ENCODE measurements at regions not wholly inside any gene's neighbourhood (a gene's known extent, or its start where the extent isn't known, plus 50 kb on each side); places are given as distances from the start of the nearest gene placed in this dataset.
A peak's percentile ranks its signal among the peaks of the same experiment; 100 is the strongest.
"Not testable (repeated sequence)": the region's sequence is repeated elsewhere in the genome, so short reads cannot be mapped to it uniquely, and the experiment has no call there.

DNA sequence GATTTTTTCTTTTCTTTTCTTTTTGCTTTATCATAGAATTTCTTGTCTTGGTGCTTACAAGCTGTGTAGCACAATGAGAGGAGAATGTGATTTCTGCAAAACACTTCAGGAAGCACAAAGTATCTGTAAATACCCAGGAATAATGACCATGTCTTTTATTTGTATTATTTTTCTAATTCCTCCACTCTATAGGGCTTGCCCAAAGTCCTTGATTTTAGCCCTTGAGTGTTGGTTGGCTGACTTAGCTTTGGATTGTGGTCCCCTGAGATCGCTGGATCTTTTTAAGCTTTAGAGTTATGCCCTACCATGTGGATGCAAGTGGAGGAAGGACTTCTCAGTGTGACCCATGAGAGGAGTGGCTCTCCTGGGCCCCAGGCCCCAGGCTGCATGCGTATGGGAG lies 52.2 kb downstream of the HOXC4 start:
- DNase-seq (ENCODE audit: low spot score), result not testable (repeated sequence)

DNA sequence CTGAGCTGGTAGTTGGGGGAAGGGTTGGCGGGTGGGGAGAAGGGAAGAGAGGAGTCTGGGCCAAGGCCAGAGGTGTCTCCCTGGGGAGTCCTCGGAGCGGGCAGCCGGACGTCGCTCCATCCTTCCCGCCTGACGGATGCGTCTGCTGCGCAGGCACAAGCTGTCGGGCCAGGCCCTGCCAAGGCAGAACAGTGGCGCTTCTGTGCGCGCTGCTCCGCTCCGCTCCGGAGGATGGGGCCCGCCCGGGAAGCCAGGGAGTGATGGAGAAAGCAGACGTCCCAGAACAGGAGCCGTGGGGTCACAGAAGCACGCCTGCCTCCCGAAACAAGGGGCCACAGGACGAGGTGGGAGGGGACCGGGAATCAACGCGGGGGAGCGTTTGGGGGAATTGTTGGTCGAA lies 52.6 kb downstream of the HOXC4 start:
- not testable (repeated sequence) for DNase-seq (ENCODE audit: low spot score)

DNA sequence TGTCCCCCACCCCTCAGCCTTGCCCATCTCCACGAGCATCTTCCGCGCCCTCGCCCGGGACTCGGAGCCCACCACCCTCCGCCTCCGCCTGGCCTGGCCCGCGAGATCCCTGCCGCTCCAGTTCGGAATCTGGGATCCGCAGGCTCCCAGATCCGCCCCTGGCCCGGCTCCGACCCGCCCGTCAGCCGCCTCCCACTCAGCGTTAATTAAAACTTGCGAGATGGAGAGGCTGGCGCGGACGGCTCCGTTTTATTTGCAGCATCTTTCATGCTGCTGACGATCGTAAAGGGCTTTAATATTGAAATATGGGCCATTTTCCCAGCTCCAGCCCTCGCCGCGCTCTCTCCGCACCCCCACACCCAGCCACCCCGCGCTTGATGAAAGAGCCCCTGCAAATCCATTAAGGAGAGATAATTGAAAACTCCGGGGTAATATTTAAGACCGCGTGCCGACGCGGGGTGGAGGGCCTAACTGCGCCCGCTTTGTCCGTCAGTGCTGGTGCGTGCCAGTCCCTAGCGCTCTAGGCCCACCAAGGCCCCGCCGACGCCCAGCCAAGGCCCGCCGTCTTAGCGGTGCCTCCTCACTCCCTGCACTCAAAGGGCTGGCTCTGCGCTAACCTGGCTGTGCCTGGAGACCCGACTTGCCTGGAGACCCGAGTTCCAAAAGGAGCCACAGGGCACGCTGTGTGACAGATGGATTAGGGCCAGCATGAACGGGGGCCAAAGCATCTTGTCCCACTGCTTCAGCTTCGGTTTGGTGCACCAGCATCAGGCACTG lies 53.4 kb downstream of the HOXC4 start:
- DNase-seq (ENCODE audit: low spot score), result not testable (repeated sequence)

DNA sequence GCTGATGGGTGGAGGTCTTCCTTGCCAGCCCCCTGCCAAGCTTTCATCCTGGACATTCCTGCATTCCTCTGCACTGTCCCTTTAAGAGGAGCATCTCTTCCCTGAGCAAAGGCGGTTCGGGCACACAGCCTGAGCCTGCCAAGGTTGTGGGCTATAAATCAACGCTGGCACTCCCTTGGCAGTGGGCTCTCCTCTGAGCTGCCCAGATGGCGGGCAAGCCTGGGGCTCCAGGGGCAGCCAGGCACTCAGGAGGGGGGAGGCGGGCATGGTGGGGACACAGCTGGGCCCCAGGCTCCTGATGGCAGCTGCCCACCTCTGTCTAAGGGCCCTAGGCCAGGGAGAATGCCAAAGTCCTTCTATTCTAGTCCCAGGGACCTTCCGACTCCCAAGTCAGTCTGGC lies 58.7 kb downstream of the HOXC4 start:
- not testable (repeated sequence) for DNase-seq (ENCODE audit: low spot score)

DNA sequence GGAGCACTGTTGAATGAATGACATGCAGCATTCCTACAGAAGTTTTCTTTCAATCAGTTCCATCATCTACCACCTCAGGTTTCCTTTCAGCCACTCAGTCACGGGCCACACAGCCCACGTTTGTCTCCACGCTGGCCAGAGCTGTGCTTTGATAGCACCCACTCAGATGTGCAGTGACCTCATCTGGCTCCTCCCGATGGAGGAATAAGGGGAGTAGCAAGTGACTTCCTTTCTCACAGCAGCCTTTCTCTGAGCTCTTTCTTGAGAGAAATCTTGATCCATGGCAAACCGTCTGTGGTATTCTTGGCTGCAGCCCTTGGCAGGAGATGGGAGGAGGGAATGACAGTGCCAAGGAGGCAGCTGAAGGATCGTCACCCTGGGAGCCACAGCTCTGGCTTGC lies 62.4 kb downstream of the HOXC4 start:
- DNase-seq (ENCODE audit: low spot score), result not testable (repeated sequence)

DNA sequence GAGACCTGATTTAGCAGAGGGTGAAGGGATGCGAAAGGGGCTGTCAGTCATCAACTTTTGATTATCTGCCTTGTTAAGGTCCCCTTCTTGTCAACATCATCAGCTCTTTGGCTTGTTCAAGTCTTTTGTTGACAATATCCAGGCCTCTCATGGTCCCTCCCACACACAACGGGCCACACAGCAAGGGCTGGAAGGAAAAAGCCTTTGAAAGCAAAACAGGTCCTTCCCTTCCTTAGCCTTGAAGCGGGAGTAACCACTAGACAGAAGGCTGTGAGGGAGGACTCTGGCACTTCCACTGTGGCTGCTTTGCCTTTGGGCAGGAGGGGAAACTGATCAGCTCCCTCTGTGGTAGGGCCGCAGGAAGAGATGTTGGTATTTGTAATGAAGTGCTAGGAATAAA lies 63.8 kb downstream of the HOXC4 start:
- DNase-seq (ENCODE audit: low spot score), result not testable (repeated sequence)

DNA sequence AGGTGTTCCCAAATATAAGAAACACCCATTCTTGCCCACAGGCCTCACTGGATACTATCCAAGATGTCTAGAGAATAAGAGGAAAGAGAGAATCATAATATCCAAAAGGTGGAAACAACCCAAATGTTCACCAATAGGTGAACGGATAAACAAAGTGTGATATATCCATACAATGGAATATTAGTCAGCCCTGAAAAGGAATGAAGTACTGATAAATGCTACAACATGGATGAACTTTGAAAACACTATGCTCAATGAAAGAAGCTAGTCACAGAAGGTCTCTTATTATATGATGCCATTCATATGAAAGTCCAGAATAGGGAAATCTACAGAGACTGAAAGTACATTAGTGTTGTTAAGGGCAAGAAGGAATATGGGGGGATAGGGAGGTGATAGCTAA lies 65.4 kb downstream of the HOXC4 start:
- not testable (repeated sequence) for DNase-seq (ENCODE audit: low spot score)

DNA sequence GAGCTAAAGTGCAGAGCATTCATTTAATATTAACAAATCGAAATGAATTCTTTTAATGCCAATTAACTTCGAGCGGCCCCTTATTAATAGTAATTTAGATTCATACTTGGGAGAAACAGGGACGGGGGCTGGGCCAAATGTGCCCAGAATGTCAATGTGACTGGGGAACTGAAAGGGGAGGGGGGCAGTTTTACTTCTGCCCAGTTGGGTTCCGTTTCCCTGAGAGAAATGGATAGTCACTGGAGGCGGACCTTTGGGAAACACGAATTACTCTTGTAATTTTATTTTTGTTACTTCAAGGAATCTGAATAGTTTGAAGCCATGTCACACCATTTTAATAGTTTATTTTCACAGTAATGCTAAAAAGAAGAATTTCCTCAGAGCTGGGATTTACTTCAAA lies 64.8 kb downstream of the SMUG1 start:
- not testable (repeated sequence) for DNase-seq (ENCODE audit: low spot score)

DNA sequence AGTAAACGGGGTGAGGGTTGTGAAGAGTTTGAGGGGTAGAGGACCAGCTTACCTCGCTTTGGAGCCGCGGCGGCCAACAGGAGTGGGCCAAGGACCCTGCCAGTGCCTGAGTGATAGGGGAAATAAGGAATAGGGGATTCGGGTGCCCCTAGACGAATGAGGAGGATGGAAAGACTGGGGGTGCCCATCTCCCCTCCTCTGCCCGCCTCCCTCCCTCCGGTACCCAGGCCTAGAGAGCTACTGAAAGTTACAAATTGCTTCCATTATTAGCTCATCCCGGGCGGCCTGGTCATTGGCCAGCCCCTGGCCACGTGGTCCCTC lies 63.1 kb downstream of the SMUG1 start:
- DNase-seq (ENCODE audit: low spot score), result not testable (repeated sequence)

DNA sequence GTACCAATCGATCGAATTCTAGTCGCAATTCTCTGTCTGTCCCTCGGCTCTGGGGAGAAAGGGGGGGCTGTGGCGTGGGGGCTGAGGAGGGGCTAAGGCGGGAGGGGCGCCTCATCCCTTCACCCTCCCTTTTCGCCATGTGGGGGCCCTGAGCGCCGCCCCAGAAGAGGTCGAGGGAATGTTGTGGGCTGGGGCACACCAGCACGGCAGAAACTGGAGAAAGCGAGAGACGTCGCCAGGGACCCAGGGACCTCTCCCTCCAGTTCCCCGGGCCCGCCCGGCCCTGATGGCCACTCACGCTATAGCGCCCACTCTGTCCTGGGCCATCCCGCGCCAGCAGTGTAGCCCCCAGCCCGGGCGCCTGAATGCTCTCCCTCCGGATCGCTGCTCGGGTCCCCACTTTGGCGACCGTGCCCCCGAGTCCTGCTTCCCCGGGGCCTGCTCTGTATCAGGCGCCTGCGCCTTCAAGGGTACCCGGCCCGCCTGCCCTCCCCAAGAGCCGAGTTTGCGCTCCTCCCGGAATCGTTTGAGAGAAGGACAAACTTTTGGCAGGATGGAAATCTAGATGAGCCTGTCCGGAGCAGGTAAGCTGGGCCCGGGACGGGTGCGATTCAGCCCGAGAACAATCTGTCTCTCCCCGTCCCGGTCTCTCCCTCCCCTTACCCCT lies 62.6 kb downstream of the SMUG1 start:
- peak; percentile 64 for DNase-seq (ENCODE audit: low spot score)

DNA sequence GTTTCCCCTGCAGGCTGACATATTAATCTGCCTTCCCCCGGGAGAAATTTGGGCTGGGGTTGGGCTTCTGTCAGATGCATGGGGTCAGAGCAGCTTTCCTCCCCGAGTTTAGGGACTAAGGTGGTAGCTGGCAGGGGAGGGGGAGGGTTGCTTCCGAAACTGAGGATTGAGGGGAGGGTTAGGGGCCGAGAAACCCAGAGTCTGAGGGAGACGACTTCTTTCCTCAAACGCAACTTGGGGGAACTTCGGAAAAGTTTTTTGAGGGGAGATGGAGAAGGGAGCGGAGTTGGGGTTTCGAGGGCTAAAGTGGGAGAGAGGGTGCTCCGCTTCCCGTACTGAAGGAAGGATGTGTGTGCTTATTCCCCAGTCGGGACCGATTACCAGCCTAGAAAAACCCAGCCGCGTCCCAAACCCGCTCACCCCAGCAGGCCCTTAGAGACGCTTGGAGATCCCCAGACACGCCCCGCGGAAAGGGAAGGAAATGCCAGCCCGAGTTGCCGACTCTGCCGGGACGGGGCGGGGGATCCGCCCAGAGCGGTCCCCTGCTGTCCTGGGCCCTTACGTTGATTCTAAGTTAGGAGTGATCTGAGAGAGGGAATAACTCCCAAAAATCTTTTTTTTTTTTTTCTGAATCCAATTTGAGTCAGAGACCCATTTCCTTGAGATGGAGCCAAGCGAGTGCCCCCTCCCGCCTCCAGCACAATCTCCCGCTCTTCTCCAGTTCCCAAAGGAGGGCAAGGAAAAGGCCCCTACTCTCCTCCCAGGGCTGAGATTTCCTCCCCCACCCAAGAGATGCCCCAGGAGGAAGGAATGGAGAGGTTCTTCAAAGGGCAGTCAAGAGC lies 61.9 kb downstream of the SMUG1 start:
- peak; percentile 69 for DNase-seq (ENCODE audit: low spot score)

DNA sequence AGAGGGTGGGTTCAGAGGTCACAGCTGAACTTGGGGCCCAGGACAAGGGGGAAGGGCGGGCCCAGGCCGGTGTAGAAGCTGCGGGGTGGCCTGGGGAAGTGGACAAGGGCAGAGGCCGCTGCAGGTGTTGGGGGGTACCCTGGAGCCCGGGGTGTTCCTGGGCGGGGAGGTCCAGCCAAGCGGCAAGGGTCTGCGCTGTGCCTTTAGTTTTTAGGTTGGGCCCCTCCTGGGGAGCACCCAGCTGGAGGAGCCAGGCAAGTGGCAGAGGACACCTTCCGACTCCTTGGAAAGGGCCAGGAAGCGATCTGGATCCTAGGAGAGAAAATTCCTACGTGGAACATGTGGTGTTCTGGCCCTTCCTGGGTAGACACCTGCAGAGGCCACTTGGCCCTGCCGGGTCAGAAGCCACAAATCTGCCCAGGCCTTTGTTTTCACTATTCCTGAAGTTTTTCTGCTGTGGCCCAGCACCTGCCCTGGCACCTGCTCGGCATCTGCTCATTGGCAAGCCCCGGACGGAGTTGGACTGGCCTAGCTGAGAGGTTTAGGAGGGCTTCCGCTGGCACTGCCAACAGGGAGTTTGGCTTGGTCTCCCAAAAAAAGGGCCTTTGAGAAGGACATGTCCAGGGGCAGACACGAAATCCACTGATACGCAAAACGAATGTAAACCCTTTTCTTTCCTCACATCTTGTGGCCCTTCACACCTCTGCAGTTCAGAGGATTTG lies 61.1 kb downstream of the SMUG1 start:
- DNase-seq (ENCODE audit: low spot score), result peak; percentile 62

DNA sequence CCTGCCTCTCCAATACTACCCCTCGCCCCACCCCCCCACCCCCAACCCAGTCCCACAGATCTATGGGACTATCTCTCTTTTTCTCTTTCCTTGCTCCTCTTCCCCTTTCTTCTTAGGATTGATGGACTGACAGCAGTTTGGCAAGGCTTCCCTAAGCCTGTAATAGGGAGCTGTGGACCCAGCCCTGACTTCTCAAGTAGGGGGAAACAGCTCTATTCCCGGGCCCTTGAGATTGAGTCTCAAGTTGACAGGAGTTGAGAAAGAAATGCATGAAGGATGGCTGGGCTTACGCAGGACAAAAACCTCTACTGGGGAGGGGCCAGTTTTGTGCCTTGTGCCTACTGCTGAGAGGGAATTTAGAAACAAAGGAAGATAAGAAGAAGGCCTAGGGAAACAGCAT lies 60.4 kb downstream of the SMUG1 start:
- no peak for DNase-seq (ENCODE audit: low spot score)

DNA sequence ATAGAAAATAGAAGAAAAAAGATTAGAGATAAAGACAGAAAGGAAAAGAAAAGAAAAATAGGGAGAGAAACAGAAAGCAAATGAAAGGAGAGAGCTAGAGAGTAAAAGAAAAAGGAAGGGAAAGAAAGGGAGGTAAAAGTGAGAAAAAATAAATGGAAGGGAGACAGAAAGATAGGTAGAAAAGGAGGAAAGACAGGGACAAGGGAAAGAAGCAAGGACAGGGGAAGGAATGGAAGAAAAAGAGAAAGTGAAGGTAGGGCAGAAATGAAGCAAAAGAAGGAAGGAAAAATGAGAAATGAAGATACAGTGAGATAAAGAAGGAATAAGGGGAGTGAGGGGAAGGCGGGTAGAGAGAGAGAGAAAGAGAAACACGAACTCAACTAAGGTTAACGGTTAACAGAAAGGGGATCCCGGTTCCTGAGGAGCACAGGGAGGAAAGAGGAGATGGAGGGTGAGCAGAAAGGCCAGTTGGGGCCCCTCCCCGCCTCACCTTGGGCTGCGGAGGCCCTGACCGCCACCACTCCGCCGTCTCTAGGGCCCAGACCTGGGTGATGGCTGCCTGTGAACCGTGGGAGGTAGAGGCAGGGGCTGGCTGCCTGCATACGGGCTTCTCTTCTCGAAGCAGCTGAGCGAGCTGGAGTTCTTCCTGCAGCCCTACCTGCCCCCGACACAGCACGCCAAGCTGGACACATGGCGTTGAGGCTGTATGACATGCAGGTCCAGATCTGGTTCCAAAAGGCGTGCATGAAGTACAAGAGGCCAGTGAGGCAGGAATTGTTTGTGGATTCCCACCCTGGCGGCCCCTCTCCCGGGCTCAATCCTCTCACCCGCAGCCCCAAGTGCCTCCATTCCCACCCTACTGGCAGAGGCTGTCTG lies 59.5 kb downstream of the SMUG1 start:
- DNase-seq (ENCODE audit: low spot score), result peak; percentile 62
